Suprapubic skin (tissue), 4 donors: ENCODE measurements at regions not wholly inside any gene's neighbourhood (a gene's known extent, or its start where the extent isn't known, plus 50 kb on each side); places are given as distances from the start of the nearest gene placed in this dataset.
A peak's percentile ranks its signal among the peaks of the same experiment; 100 is the strongest.

Experiments
- DNase-seq, 2 donors: peaks; one replicate each; pipeline ENCODE4 v3.0.0-alpha.2; 2019; ENCODE audit warnings: low spot score in 2 of 2
- H3K27ac ChIP-seq: fragments of 200-600 bp; sonication (generic); one replicate; pipeline ENCODE4 v1.5.1; 2019
- H3K27me3 ChIP-seq: fragments of 200-600 bp; sonication (generic); one replicate; pipeline ENCODE4 v1.5.1; 2019
- H3K36me3 ChIP-seq: fragments of 200-600 bp; sonication (generic); one replicate; pipeline ENCODE4 v1.5.1; 2019
- H3K4me1 ChIP-seq: fragments of 200-600 bp; sonication (generic); one replicate; pipeline ENCODE4 v1.5.1; 2019
- H3K4me3 ChIP-seq: fragments of 200-600 bp; sonication (generic); one replicate; pipeline ENCODE4 v1.5.1; 2019; ENCODE audit warnings: mild to moderate bottlenecking
- H3K9me3 ChIP-seq: fragments of 200-600 bp; sonication (generic); one replicate; pipeline ENCODE4 v1.5.1; 2019
- EP300 ChIP-seq: sonication (generic); formaldehyde crosslinking; IDR thresholded peaks from one replicate; pipeline ENCODE4 v1.6.1; 2017; ENCODE audit warnings: antibody characterized with exemption
- POLR2A ChIP-seq, 2 donors: fragments of 450-650 bp; IDR thresholded peaks; one replicate each; pipeline ENCODE4 v1.6.1; 2017; ENCODE audit warnings: antibody characterized with exemption in 2 of 2, mild to moderate bottlenecking in 2 of 2, moderate library complexity in 2 of 2
- POLR2AphosphoS5 ChIP-seq, 3 donors: sonication (generic); formaldehyde crosslinking; IDR thresholded peaks; one replicate each; pipeline ENCODE4 v1.6.1; 2017; ENCODE audit warnings: antibody characterized with exemption in 3 of 3
- WGBS: methylation state at CpG from one replicate; pipeline ENCODE4 v1.1.5; 2018; 5-methylcytosine and 5-hydroxymethylcytosine counted together
- TF ChIP-seq, protein P1 (sequence below), 2 donors: fragments of 200-600 bp in 1 of 2; fragments of 450-650 bp in 1 of 2; sonication (generic) in 1 of 2; IDR thresholded peaks; one replicate each; pipeline ENCODE4 v1.5.1; 2016 to 2019; ENCODE audit warnings: antibody characterized with exemption in 2 of 2, mild to moderate bottlenecking in 1 of 2, moderate library complexity in 1 of 2

- no peak overlapping the region for H3K27ac ChIP-seq
Observed at GRCh38 chr18:10013621-10014543, 100.1 kb downstream of the VAPA start.

GRCh38 chr18:10015288-10015701 is 101.5 kb downstream of the VAPA start:
- H3K27ac ChIP-seq, result peak overlapping the region; percentile 61
- no peaks in the 10 kb centered on the region for H3K36me3 ChIP-seq
- peaks cover 28% of the 10 kb centered on the region for H3K4me1 ChIP-seq
- 45% methylated on average over 9 of the region's 9 CpGs for WGBS
- no peaks in the 10 kb centered on the region for H3K9me3 ChIP-seq
- no peak overlapping the region for H3K4me3 ChIP-seq
- peak in 1 of 2 donors; percentile 41 for DNase-seq
- H3K27me3 ChIP-seq, result no peaks in the 10 kb centered on the region
- TF ChIP-seq EP300 (no peak), POLR2AphosphoS5 (IDR thresholded peaks at IDR 0.05) (peak in 1 of 3 donors; percentile 10)

More at GRCh38 chr18:10013621-10014543, 100.1 kb downstream of the VAPA start:
- no peaks in the 10 kb centered on the region for H3K9me3 ChIP-seq
- H3K36me3 ChIP-seq, result no peaks in the 10 kb centered on the region
- peak in 1 of 2 donors; percentile 61 for DNase-seq
- TF ChIP-seq POLR2AphosphoS5 (IDR thresholded peaks at IDR 0.05) (no peak), EP300 (no peak), POLR2A (IDR thresholded peaks at IDR 0.05) (no peak)
- TF ChIP-seq, protein P1, sequence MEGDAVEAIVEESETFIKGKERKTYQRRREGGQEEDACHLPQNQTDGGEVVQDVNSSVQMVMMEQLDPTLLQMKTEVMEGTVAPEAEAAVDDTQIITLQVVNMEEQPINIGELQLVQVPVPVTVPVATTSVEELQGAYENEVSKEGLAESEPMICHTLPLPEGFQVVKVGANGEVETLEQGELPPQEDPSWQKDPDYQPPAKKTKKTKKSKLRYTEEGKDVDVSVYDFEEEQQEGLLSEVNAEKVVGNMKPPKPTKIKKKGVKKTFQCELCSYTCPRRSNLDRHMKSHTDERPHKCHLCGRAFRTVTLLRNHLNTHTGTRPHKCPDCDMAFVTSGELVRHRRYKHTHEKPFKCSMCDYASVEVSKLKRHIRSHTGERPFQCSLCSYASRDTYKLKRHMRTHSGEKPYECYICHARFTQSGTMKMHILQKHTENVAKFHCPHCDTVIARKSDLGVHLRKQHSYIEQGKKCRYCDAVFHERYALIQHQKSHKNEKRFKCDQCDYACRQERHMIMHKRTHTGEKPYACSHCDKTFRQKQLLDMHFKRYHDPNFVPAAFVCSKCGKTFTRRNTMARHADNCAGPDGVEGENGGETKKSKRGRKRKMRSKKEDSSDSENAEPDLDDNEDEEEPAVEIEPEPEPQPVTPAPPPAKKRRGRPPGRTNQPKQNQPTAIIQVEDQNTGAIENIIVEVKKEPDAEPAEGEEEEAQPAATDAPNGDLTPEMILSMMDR (IDR thresholded peaks at IDR 0.05), result no peak
- 81% methylated on average over 17 of the region's 17 CpGs for WGBS
- H3K27me3 ChIP-seq, result no peaks in the 10 kb centered on the region
- no peak overlapping the region for H3K4me3 ChIP-seq
- peaks cover 35% of the 10 kb centered on the region for H3K4me1 ChIP-seq

GRCh38 chr18:10015941-10016819 is 102.4 kb downstream of the VAPA start:
- no peak for TF ChIP-seq EP300
- WGBS, result 38% methylated on average over 7 of the region's 7 CpGs
- H3K4me3 ChIP-seq, result no peak overlapping the region
- no peaks in the 10 kb centered on the region for H3K9me3 ChIP-seq
- H3K36me3 ChIP-seq, result no peaks in the 10 kb centered on the region
- H3K27ac ChIP-seq, result peak overlapping the region; percentile 61
- DNase-seq, result peak in 1 of 2 donors; percentile 60
- no peaks in the 10 kb centered on the region for H3K27me3 ChIP-seq
- peaks cover 19% of the 10 kb centered on the region for H3K4me1 ChIP-seq

- DNase-seq, result no peak
- 88% methylated on average over 2 of the region's 2 CpGs for WGBS
- no peaks in the 10 kb centered on the region for H3K36me3 ChIP-seq
- no peak overlapping the region for H3K27ac ChIP-seq
- H3K4me1 ChIP-seq, result peaks cover 17% of the 10 kb centered on the region
- H3K9me3 ChIP-seq, result no peaks in the 10 kb centered on the region
- no peaks in the 10 kb centered on the region for H3K27me3 ChIP-seq
- no peak overlapping the region for H3K4me3 ChIP-seq
- TF ChIP-seq POLR2A (IDR thresholded peaks at IDR 0.05), result no peak
Observed at GRCh38 chr18:10017043-10017442, 103.2 kb downstream of the VAPA start.

DNA sequence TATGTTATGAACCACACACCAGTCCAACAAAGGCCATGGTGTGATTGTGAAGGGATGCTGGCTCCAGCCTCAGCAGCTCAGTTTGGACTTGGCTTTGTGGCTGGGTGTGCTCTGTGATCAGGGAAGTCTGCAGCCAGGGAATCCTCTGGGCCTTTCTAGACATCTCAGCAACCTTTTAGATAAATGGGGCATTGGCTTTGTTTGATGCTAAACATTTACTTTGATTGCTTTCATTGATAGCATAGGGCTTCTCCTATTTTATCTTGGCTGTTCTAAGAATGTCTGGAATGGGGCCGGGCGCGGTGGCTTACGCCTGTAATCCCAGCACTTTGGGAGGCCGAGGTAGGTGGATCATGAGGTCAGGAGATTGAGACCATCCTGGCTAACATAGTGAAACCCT is 104.5 kb downstream of the VAPA start:
- no peaks in the 10 kb centered on the region for H3K27me3 ChIP-seq
- no peak overlapping the region for H3K4me3 ChIP-seq
- no peak for DNase-seq
- H3K9me3 ChIP-seq, result no peaks in the 10 kb centered on the region
- no peak overlapping the region for H3K27ac ChIP-seq
- no peaks in the 10 kb centered on the region for H3K36me3 ChIP-seq
- whole genome bisulfite sequencing, result 94% methylated on average over 5 of the region's 5 CpGs
- peaks cover 17% of the 10 kb centered on the region for H3K4me1 ChIP-seq
- no peak for TF ChIP-seq POLR2A (IDR thresholded peaks at IDR 0.05)
- TF ChIP-seq, protein P1 (IDR thresholded peaks at IDR 0.05), result no peak
- no peak for TF ChIP-seq POLR2AphosphoS5 (IDR thresholded peaks at IDR 0.05)
- no peak for TF ChIP-seq EP300

DNA sequence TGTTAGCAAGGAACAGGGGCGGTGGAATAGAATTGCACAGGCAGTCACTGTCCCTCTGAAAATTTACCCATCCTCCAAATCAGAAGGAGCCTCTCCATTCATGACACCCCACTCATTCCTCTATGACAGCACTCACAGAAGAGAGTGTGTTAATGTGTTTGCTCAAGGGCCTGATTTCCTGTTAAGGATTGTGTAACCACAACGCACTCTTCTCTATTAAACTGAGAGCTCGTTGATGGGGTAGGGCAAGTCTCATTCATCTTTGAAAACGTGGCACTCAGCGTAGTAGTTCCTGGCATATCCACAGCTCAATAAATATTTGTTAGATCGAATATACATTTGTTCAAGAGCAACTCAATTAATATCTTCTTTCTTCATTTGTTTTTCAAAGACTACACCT is 106.4 kb downstream of the VAPA start:
- H3K9me3 ChIP-seq, result no peaks in the 10 kb centered on the region
- no peak overlapping the region for H3K4me3 ChIP-seq
- no peaks in the 10 kb centered on the region for H3K27me3 ChIP-seq
- WGBS, result 62% methylated on average over 6 of the region's 6 CpGs
- no peaks in the 10 kb centered on the region for H3K36me3 ChIP-seq
- TF ChIP-seq POLR2A (IDR thresholded peaks at IDR 0.05), result no peak
- TF ChIP-seq POLR2AphosphoS5 (IDR thresholded peaks at IDR 0.05), result no peak
- TF ChIP-seq EP300, result no peak
- H3K4me1 ChIP-seq, result peaks cover 14% of the 10 kb centered on the region
- no peak overlapping the region for H3K27ac ChIP-seq
- DNase-seq, result no peak

DNA sequence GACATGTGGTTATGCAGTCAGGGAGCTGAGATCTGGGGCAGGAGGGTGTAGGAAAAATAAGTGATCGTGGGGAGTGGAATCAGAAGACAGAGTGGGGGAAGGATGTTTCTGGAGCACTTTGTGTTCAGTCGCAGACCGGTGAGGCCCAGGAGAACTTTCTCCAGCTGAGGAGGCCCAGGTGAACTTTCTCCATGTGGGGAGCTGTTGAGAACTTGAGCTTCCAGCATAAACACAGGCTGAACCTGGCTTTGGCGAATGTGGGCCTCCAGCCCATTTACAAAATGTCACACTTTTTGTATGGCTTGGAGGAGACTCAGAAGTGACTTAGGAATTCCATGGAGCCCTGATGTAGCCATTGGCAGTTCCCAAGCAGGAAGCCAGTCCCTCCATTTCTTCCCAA is 108.5 kb downstream of the VAPA start:
- Histone ChIP-seq H3K4me1 (no peaks in the 10 kb centered on the region), H3K4me3 (no peak overlapping the region)
- TF ChIP-seq POLR2A (IDR thresholded peaks at IDR 0.05), result no peak
- TF ChIP-seq, protein P1 (IDR thresholded peaks at IDR 0.05), result no peak
- no peak for TF ChIP-seq EP300
- TF ChIP-seq POLR2AphosphoS5 (IDR thresholded peaks at IDR 0.05), result no peak

More for the DNA sequence above, 108.5 kb downstream of the VAPA start:
- DNase-seq, result peak in 1 of 2 donors; percentile 35
- Histone ChIP-seq H3K27me3 (no peaks in the 10 kb centered on the region), H3K9me3 (no peaks in the 10 kb centered on the region), H3K36me3 (no peaks in the 10 kb centered on the region), H3K27ac (no peak overlapping the region)
- WGBS, result 94% methylated on average over 4 of the region's 4 CpGs
